ENCODE measurements at regions not wholly inside any gene's neighbourhood (a gene's known extent, or its start where the extent isn't known, plus 50 kb on each side); places are given as distances from the start of the nearest gene placed in this dataset.
"Not testable (repeated sequence)": the region's sequence is repeated elsewhere in the genome, so short reads cannot be mapped to it uniquely, and the experiment has no call there.

DNA sequence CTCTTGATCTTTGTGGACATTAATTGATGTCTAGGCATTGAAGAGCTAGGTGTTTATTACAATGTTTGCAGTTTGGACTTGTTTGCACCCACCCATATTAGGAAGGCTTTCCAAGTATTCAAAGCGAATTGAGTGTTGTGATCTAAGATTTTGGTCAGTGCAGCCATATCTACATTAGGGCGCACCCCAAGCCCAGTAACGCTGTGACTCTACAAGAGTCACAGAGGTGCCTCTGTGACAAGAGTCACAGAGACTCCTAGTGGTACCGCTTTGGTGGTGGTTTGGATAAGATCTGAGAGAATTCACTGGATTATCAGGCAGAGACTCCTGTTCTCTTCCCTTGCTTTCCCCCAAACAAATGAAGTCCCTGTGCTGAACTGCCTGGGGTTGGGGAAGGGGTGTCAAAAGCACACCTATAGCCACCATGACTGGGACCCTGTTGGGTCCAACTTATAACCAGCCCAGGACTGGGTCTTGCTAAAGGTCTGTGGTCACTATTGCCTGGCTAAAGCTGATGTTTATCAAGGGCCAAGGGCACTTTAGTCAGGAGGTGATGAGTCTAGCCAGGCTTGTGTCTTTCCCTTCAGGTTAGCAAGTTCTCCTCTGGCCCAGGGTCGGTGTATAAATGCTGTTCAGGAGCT, 114.1 kb upstream of the RIOK2 start:
- Histone ChIP-seq H3K27me3 (ENCODE audit: control insufficient read depth in 1 of 2, insufficient read depth in 2 of 2, low read length in 2 of 2) (no peaks in the 10 kb centered on the region), H3K9me3 (ENCODE audit: control insufficient read depth in 1 of 2, low read length in 2 of 2) (no peaks in the 10 kb centered on the region), H3K4me3 (ENCODE audit: low read depth in 1 of 2, low read length in 2 of 2) (no peak overlapping the region), H3K27ac (ENCODE audit: low read depth, low read length) (no peak overlapping the region), H3K36me3 (ENCODE audit: control insufficient read depth in 1 of 2, insufficient read depth in 2 of 2, low read length in 2 of 2) (no peaks in the 10 kb centered on the region), H3K9ac (ENCODE audit: low read depth in 1 of 2, low read length in 2 of 2) (no peak overlapping the region), H3K4me1 (ENCODE audit: control insufficient read depth in 1 of 2, insufficient read depth in 2 of 2, low read length in 2 of 2) (no peaks in the 10 kb centered on the region)

GRCh38 chr5:97297704-97298091, 114.7 kb upstream of the RIOK2 start:
- no peaks in the 10 kb centered on the region for H3K9me3 ChIP-seq (ENCODE audit: control insufficient read depth in 1 of 2, low read length in 2 of 2)
- no peaks in the 10 kb centered on the region for H3K36me3 ChIP-seq (ENCODE audit: control insufficient read depth in 1 of 2, insufficient read depth in 2 of 2, low read length in 2 of 2)
- H3K4me1 ChIP-seq (ENCODE audit: control insufficient read depth in 1 of 2, insufficient read depth in 2 of 2, low read length in 2 of 2) = no peaks in the 10 kb centered on the region
- no peak overlapping the region for H3K9ac ChIP-seq (ENCODE audit: low read depth in 1 of 2, low read length in 2 of 2)
- H3K4me3 ChIP-seq (ENCODE audit: low read depth in 1 of 2, low read length in 2 of 2) = no peak overlapping the region
- H3K27ac ChIP-seq (ENCODE audit: low read depth, low read length) = no peak overlapping the region
- H3K27me3 ChIP-seq (ENCODE audit: control insufficient read depth in 1 of 2, insufficient read depth in 2 of 2, low read length in 2 of 2) = no peaks in the 10 kb centered on the region

GRCh38 chr5:97301181-97301580, 118.1 kb upstream of the RIOK2 start:
- not testable (repeated sequence) for H3K9me3 ChIP-seq (ENCODE audit: control insufficient read depth in 1 of 2, low read length in 2 of 2); H3K36me3 ChIP-seq (ENCODE audit: control insufficient read depth in 1 of 2, insufficient read depth in 2 of 2, low read length in 2 of 2); H3K27me3 ChIP-seq (ENCODE audit: control insufficient read depth in 1 of 2, insufficient read depth in 2 of 2, low read length in 2 of 2); H3K27ac ChIP-seq (ENCODE audit: low read depth, low read length); H3K9ac ChIP-seq (ENCODE audit: low read depth in 1 of 2, low read length in 2 of 2); H3K4me1 ChIP-seq (ENCODE audit: control insufficient read depth in 1 of 2, insufficient read depth in 2 of 2, low read length in 2 of 2); H3K4me3 ChIP-seq (ENCODE audit: low read depth in 1 of 2, low read length in 2 of 2)

DNA sequence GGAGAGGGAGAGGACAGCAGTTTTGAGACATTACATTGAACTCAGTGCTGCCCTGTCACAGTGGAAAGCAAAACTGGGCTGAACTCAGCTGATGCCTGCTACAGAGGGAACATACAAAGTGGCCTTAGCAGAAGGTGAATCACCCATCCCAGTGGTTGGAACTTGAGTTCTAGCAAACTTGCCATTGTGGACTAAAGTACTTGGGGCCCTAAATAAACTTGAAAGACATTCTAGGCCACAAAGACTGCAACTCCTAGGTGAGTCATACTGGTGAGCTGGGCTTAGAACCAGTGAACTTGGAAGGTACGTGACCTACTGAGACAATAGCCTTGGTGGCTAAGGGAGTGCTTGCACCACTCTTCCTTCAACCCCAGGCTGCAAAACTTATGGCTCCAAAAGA, 155.7 kb upstream of the RIOK2 start:
- Histone ChIP-seq H3K9me3 (ENCODE audit: control insufficient read depth in 1 of 2, low read length in 2 of 2) (peaks cover 0 to 7% of the 10 kb centered on the region in 2 donors), H3K4me3 (ENCODE audit: low read depth in 1 of 2, low read length in 2 of 2) (no peak overlapping the region), H3K9ac (ENCODE audit: low read depth in 1 of 2, low read length in 2 of 2) (no peak overlapping the region), H3K36me3 (ENCODE audit: control insufficient read depth in 1 of 2, insufficient read depth in 2 of 2, low read length in 2 of 2) (no peaks in the 10 kb centered on the region), H3K27me3 (ENCODE audit: control insufficient read depth in 1 of 2, insufficient read depth in 2 of 2, low read length in 2 of 2) (no peaks in the 10 kb centered on the region), H3K4me1 (ENCODE audit: control insufficient read depth in 1 of 2, insufficient read depth in 2 of 2, low read length in 2 of 2) (no peaks in the 10 kb centered on the region), H3K27ac (ENCODE audit: low read depth, low read length) (no peak overlapping the region)

- no peaks in the 10 kb centered on the region for H3K36me3 ChIP-seq (ENCODE audit: control insufficient read depth in 1 of 2, insufficient read depth in 2 of 2, low read length in 2 of 2)
- no peak overlapping the region for H3K4me3 ChIP-seq (ENCODE audit: low read depth in 1 of 2, low read length in 2 of 2)
- no peaks in the 10 kb centered on the region for H3K27me3 ChIP-seq (ENCODE audit: control insufficient read depth in 1 of 2, insufficient read depth in 2 of 2, low read length in 2 of 2)
- no peak overlapping the region for H3K9ac ChIP-seq (ENCODE audit: low read depth in 1 of 2, low read length in 2 of 2)
- H3K9me3 ChIP-seq (ENCODE audit: control insufficient read depth in 1 of 2, low read length in 2 of 2) = peaks cover 7% of the 10 kb centered on the region in 2 donors
- no peaks in the 10 kb centered on the region for H3K4me1 ChIP-seq (ENCODE audit: control insufficient read depth in 1 of 2, insufficient read depth in 2 of 2, low read length in 2 of 2)
- H3K27ac ChIP-seq (ENCODE audit: low read depth, low read length) = no peak overlapping the region
These were observed 172.7 kb upstream of the RIOK2 start for GRCh38 chr5:97355775-97356174.

DNA sequence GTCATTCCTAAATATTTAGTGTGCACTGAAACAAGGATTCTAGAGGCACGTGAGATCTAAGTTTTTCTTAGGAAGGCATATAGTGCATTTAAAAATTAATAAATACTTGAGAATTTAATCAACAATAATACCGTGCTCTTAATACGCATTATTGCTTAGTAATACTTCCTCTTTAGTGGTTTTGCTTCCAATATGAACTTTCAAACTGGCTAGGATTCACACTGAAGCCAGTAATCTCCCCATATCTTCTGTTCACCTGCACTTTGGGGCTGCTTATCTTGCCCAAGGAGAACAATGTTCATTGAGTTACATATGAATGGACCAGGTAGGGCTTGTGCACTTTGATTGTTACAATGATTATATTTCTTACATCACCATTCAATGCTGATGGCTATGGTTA, 180.5 kb upstream of the RIOK2 start:
- no peaks in the 10 kb centered on the region for H3K4me1 ChIP-seq (ENCODE audit: control insufficient read depth in 1 of 2, insufficient read depth in 2 of 2, low read length in 2 of 2)
- no peak overlapping the region for H3K9ac ChIP-seq (ENCODE audit: low read depth in 1 of 2, low read length in 2 of 2)
- H3K9me3 ChIP-seq (ENCODE audit: control insufficient read depth in 1 of 2, low read length in 2 of 2) = peaks cover 0 to 3% of the 10 kb centered on the region in 2 donors
- no peak overlapping the region for H3K4me3 ChIP-seq (ENCODE audit: low read depth in 1 of 2, low read length in 2 of 2)
- H3K36me3 ChIP-seq (ENCODE audit: control insufficient read depth in 1 of 2, insufficient read depth in 2 of 2, low read length in 2 of 2) = no peaks in the 10 kb centered on the region
- H3K27ac ChIP-seq (ENCODE audit: low read depth, low read length) = no peak overlapping the region
- no peaks in the 10 kb centered on the region for H3K27me3 ChIP-seq (ENCODE audit: control insufficient read depth in 1 of 2, insufficient read depth in 2 of 2, low read length in 2 of 2)

GRCh38 chr5:97364731-97365130, 181.7 kb upstream of the RIOK2 start:
- Histone ChIP-seq H3K27me3 (ENCODE audit: control insufficient read depth in 1 of 2, insufficient read depth in 2 of 2, low read length in 2 of 2) (no peaks in the 10 kb centered on the region), H3K9ac (ENCODE audit: low read depth in 1 of 2, low read length in 2 of 2) (no peak overlapping the region), H3K4me1 (ENCODE audit: control insufficient read depth in 1 of 2, insufficient read depth in 2 of 2, low read length in 2 of 2) (no peaks in the 10 kb centered on the region), H3K4me3 (ENCODE audit: low read depth in 1 of 2, low read length in 2 of 2) (no peak overlapping the region), H3K27ac (ENCODE audit: low read depth, low read length) (no peak overlapping the region), H3K9me3 (ENCODE audit: control insufficient read depth in 1 of 2, low read length in 2 of 2) (no peaks in the 10 kb centered on the region), H3K36me3 (ENCODE audit: control insufficient read depth in 1 of 2, insufficient read depth in 2 of 2, low read length in 2 of 2) (no peaks in the 10 kb centered on the region)

DNA sequence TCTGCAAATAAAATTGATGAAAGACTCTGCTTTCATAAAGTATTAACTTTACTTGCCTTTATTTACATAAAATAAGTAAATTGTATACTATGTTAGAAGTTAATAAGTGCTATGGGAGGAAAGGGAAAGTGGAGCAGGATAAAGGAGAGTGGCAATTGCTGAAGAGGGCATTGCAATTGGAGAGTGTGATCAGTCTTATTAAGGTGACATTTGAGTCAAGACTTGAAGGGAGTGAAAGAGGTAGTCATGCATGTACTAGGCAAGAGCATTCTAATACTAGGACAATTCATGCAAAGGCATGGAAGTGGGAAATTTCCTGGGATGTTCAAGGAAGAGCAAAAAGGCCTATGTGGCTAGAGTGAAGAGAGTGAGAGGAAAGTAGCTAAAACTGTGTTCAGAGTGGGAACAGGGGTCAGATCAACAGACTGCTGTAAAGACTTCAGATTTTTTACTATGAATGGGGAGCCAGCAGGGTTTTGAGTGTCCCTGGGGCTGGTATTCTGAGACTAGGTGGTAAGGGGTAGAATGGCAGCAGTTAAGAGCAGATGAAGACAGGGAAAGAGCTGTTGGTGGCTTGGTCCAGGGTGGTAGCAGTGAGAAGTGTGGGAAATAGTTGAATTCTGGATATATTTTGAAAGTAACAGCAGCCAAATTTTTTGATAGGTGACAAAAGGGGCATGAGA, 182.3 kb upstream of the RIOK2 start:
- Histone ChIP-seq H3K27ac (ENCODE audit: low read depth, low read length) (no peak overlapping the region), H3K4me1 (ENCODE audit: control insufficient read depth in 1 of 2, insufficient read depth in 2 of 2, low read length in 2 of 2) (no peaks in the 10 kb centered on the region), H3K4me3 (ENCODE audit: low read depth in 1 of 2, low read length in 2 of 2) (no peak overlapping the region), H3K9me3 (ENCODE audit: control insufficient read depth in 1 of 2, low read length in 2 of 2) (no peaks in the 10 kb centered on the region), H3K27me3 (ENCODE audit: control insufficient read depth in 1 of 2, insufficient read depth in 2 of 2, low read length in 2 of 2) (no peaks in the 10 kb centered on the region), H3K9ac (ENCODE audit: low read depth in 1 of 2, low read length in 2 of 2) (no peak overlapping the region), H3K36me3 (ENCODE audit: control insufficient read depth in 1 of 2, insufficient read depth in 2 of 2, low read length in 2 of 2) (no peaks in the 10 kb centered on the region)

DNA sequence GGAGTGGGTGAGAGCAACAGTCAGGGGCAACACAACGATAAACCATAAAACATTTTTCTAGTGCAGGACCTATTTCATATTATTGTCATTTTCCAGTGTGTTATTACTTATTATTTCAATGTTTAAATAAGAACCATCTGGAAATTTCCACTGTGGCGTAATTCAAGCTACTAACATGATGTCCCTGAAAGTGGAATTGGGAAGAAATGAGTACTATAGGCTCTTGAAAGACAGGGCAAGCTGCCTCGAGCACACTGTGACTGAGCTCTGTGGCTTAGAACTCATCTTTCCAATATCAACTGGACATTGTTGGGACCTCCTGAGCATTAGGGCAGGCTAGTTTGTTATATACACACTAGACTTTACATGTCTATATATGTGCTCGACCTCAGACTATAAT, 182.9 kb upstream of the RIOK2 start:
- Histone ChIP-seq H3K27ac (ENCODE audit: low read depth, low read length) (no peak overlapping the region), H3K9me3 (ENCODE audit: control insufficient read depth in 1 of 2, low read length in 2 of 2) (no peaks in the 10 kb centered on the region), H3K27me3 (ENCODE audit: control insufficient read depth in 1 of 2, insufficient read depth in 2 of 2, low read length in 2 of 2) (no peaks in the 10 kb centered on the region), H3K4me1 (ENCODE audit: control insufficient read depth in 1 of 2, insufficient read depth in 2 of 2, low read length in 2 of 2) (no peaks in the 10 kb centered on the region), H3K9ac (ENCODE audit: low read depth in 1 of 2, low read length in 2 of 2) (no peak overlapping the region), H3K36me3 (ENCODE audit: control insufficient read depth in 1 of 2, insufficient read depth in 2 of 2, low read length in 2 of 2) (no peaks in the 10 kb centered on the region), H3K4me3 (ENCODE audit: low read depth in 1 of 2, low read length in 2 of 2) (no peak overlapping the region)

DNA sequence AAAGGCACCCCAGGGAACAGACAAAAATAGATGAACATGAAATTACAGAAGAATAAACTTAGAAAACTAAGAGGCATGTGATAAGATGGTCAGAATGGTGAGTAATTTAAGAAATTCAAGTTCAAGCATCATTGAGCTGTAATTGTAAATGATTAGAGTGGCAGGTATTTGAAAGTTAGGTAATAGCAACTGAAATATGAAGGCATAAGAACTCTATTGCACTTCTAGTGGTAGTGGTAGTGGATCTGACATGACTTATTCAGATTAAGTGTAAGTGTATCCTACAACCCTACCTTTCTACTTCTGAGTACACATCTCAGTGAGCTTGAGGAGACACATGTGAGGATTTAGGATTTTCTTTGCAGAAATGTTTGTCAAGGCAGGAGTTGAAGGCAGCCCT, 192.9 kb upstream of the RIOK2 start:
- Histone ChIP-seq H3K9me3 (ENCODE audit: control insufficient read depth in 1 of 2, low read length in 2 of 2) (no peaks in the 10 kb centered on the region), H3K4me3 (ENCODE audit: low read depth in 1 of 2, low read length in 2 of 2) (no peak overlapping the region), H3K36me3 (ENCODE audit: control insufficient read depth in 1 of 2, insufficient read depth in 2 of 2, low read length in 2 of 2) (no peaks in the 10 kb centered on the region), H3K27me3 (ENCODE audit: control insufficient read depth in 1 of 2, insufficient read depth in 2 of 2, low read length in 2 of 2) (no peaks in the 10 kb centered on the region), H3K27ac (ENCODE audit: low read depth, low read length) (no peak overlapping the region), H3K9ac (ENCODE audit: low read depth in 1 of 2, low read length in 2 of 2) (no peak overlapping the region), H3K4me1 (ENCODE audit: control insufficient read depth in 1 of 2, insufficient read depth in 2 of 2, low read length in 2 of 2) (no peaks in the 10 kb centered on the region)

Measured in duodenal mucosa (tissue), 2 donors.